ENCODE measurements at regions not wholly inside any gene's neighbourhood (a gene's known extent, or its start where the extent isn't known, plus 50 kb on each side); places are given as distances from the start of the nearest gene placed in this dataset.
"Not testable (repeated sequence)": the region's sequence is repeated elsewhere in the genome, so short reads cannot be mapped to it uniquely, and the experiment has no call there.

DNA sequence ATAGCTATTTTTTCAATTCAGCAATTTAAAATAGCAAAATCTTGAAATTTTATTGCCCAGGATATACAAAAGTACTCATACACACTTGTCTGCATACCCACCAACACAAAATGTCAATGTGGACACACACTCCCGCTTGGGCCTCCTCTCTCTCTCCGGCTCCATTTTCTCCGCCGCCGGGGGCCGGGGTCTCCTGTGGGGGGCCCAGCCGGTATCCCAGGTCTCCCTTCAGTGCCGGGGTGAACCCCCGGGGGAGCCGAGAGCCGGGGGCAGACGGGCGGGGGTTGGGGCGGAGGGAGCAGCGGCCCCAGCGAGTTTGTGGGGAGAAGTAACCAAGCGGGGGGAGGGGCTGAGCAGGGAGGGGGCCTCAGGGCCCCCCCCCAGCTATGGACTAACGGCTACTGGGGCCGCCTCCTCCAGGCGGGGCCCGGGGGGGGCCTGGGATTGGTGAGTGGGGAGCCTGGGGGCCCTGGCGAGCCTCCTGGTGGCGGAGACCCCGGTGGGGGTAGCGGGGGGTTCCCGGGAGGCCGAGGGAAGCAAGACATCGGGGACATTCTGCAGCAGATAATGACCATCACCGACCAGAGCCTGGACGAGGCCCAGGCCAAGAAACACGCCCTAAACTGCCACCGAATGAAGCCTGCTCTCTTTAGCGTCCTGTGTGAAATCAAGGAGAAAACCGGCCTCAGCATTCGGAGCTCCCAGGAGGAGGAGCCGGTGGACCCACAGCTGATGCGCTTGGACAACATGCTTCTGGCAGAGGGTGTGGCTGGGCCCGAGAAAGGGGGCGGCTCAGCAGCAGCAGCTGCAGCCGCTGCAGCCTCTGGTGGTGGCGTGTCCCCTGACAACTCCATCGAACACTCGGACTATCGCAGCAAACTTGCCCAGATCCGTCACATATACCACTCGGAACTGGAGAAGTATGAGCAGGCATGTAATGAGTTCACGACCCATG lies 56.6 kb downstream of the CHST2 start:
- DNase-seq (ENCODE audit: low spot score); FAIRE-seq: not testable (repeated sequence)

DNA sequence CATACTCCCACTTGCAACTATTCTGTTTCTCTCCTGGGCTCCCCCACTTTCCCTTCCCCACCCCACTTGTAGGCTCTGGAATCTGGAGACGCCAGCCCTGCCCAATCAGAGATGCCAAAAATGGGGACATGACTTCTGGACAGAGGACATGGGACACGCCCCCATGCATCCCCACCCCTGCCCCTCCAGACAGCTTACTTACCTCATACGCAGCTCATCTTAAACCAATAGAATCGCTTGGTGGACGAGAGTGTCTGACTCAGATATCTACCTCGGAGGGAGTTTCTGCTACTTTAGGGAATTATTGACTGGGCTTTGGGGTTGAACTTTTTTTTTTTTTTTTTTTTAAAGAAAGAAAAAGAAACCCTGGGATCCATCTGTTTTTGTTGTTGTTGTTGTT lies 58.4 kb downstream of the CHST2 start:
- FAIRE-seq; DNase-seq (ENCODE audit: low spot score): not testable (repeated sequence)

GRCh38 chr3:143178775-143179548 lies 59.4 kb downstream of the CHST2 start:
- DNase-seq (ENCODE audit: low spot score); FAIRE-seq: not testable (repeated sequence)

DNA sequence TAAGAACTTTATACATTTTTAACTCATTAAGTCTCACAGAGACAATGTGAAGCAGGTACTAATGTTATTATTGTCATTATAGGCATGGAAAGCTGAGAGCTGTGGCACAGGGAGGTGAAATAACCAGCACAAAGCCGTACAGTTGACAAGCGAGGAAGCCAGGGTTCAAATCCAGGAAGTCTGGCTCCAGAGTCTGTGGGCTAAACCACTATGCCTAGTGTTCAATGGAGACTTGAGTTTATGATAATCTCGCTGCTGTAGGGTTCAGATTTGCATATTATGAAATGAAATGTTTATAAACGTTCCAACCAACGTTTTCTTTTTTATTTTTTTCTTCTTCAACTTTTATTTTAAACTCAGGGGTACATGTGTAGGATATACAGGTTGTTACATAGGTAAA lies 60.0 kb downstream of the CHST2 start:
- no peak for FAIRE-seq
- DNase-seq (ENCODE audit: low spot score): no peak

- not testable (repeated sequence) for FAIRE-seq; DNase-seq (ENCODE audit: low spot score)
Observed at GRCh38 chr3:143180860-143181259, 61.3 kb downstream of the CHST2 start.

DNA sequence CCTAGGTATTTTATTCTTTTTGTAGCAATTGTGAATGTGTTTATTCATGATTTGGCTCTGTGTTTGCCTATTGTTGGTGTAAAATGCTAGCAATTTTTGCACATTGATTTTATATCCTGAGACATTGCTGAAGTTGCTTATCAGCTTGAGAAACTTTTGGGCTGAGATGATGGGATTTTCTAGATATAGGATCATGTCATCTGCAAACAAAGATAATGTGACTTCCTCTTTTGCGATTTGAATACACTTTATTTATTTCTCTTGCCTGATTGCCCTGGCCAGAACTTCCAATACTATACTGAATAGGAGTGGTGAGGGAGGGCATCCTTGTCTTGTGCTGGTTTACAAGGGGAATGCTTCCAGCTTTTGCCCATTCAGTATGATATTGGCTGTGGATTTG lies 62.4 kb downstream of the CHST2 start:
- not testable (repeated sequence) for DNase-seq (ENCODE audit: low spot score); FAIRE-seq

GRCh38 chr3:143182866-143183664 lies 63.5 kb downstream of the CHST2 start:
- no peak for FAIRE-seq

DNA sequence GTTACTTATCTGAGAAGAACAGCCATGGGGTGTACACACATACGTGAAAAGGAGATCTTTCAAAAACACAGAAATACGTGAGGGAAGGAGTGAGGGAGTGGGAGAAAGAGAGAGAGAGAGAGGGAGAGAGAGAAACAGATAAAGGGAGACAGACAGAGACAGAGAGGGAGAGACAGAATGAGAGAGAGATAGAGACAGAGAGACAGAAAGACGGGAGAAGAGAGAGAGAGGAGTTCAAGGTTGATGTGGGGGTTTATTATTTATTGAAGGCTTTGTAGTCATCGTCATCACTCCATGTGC lies 64.0 kb downstream of the CHST2 start:
- FAIRE-seq: no peak

More at GRCh38 chr3:143182866-143183664, 63.5 kb downstream of the CHST2 start:
- no peak for DNase-seq (ENCODE audit: low spot score)

DNA sequence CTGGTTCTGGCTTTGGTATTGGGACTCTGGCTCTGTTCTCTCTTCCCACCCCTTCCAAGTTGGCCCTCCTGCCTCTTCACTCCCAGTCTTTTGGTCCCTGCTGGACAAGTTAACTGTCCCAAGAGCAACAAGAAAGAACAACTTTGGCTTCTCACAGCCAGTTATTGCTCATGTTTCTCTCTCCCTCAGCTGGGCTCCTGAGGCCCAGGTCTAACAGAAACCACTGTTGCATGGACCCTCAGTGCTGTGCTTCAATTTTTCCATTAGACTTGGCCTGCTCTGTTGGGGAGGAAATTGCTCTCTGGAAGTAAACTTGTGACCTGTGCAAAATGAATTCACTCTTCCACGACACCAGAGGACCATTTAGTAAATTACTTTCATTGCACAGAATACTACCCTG lies 64.5 kb downstream of the CHST2 start:
- no peak for FAIRE-seq
- no peak for DNase-seq (ENCODE audit: low spot score)

More for the DNA sequence above, 64.0 kb downstream of the CHST2 start:
- no peak for DNase-seq (ENCODE audit: low spot score)

DNA sequence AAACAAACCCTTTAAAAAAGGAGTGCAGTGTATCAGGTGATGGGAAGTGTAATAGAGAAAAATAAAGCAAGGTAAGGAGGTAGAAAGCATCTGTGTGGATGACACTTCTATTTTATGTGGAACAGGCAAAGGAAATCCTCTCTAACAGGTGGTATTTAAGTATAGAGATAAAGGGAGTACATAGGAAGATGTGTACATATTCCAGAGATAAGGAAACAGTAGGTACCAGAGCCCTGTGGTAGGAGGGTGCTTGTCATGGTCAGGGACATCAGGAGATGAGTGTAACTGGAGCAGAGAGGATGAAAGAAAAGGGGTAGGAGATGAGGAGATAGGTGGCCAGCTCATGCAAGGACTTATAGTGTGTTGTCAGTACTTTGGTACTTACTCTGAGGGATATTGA lies 65.8 kb downstream of the CHST2 start:
- FAIRE-seq (no peak), DNase-seq (ENCODE audit: low spot score) (no peak)

- DNase-seq (ENCODE audit: low spot score) (no peak), FAIRE-seq (no peak)
Observed at GRCh38 chr3:143187111-143187510, 67.5 kb downstream of the CHST2 start.

GRCh38 chr3:143188881-143189280 lies 69.3 kb downstream of the CHST2 start:
- DNase-seq (ENCODE audit: low spot score) (no peak), FAIRE-seq (no peak)

DNA sequence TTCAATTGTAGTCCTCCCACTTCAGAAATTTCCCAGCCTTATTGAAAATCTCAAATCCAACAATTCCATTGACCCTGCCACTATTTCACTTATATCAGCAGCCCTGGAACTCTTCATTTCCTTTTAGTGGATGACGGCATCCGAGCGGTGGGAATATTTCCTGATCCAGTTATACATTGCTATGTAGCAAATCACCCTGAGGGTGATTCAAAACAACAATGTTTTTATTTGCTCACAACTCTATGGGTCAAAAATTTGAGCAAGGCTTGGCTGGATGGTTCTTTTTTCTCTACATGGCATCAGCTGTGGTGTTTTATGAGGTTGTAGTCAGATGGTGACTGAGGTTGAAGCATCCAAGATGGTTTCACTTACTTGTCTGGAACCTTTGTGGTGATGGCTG lies 70.5 kb downstream of the CHST2 start:
- FAIRE-seq (no peak), DNase-seq (ENCODE audit: low spot score) (no peak)

- no peak for FAIRE-seq
- DNase-seq (ENCODE audit: low spot score): no peak
Observed at GRCh38 chr3:143192193-143192592, 72.6 kb downstream of the CHST2 start.

- no peak for FAIRE-seq
- DNase-seq (ENCODE audit: low spot score): no peak
Observed at GRCh38 chr3:143200001-143200924, 80.7 kb downstream of the CHST2 start.

DNA sequence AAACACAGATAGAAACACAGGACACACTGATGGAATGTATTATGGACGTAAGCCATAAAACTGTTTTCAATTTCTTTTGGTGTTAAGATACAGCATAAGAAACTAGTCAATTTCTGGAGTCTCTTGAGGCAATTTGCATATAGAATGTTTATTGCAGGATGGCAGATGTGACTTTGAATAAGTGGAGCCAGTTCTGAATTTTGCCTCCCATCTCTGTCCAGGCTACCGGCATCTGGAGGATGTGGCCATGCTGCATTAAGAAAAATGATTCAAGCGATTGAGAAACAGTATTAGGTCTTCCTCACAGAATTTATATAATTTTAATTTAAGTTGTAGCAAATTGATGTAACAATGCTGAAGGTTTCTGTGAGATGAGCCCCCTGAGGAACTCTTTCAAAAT lies 81.5 kb downstream of the CHST2 start:
- DNase-seq (ENCODE audit: low spot score): no peak
- FAIRE-seq: no peak

GRCh38 chr3:143201870-143202752 lies 82.5 kb downstream of the CHST2 start:
- DNase-seq (ENCODE audit: low spot score) (no peak), FAIRE-seq (no peak)

DNA sequence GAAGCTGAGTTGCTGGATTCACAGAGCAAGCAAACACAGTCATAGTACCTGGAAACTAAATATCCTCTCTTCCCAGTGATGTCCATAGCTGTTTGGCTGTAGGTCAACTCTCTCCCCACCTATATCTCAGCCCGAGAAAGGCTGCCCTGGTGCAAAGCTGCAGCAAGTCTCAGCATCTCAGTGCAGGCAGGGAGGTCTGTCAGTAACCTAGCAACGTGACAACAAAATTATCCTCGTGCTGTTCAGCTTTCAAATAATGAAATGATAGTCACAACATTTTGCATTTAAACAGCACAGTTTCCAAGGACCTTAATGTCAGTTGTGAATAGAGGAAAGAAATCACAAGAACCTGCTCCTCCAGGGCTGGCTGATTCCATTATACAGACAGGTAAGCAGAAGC lies 83.6 kb downstream of the CHST2 start:
- no peak for DNase-seq (ENCODE audit: low spot score)
- no peak for FAIRE-seq

- FAIRE-seq: no peak
Observed at GRCh38 chr3:143203848-143204247, 84.3 kb downstream of the CHST2 start.

GRCh38 chr3:143206955-143207337 lies 87.4 kb downstream of the CHST2 start:
- FAIRE-seq (no peak), DNase-seq (ENCODE audit: low spot score) (no peak)

More at GRCh38 chr3:143203848-143204247, 84.3 kb downstream of the CHST2 start:
- DNase-seq (ENCODE audit: low spot score): no peak
